Small intestine (tissue), 7 donors: ENCODE measurements at regions not wholly inside any gene's neighbourhood (a gene's known extent, or its start where the extent isn't known, plus 50 kb on each side); places are given as distances from the start of the nearest gene placed in this dataset.

Source experiments
- DNase-seq, 2 donors: peaks; one replicate each; pipeline versions ENCODE4 v3.0.0 to v3.0.0-alpha.2; 2013
- FAIRE-seq: peaks from 2 replicates; lab custom pipeline; 2012; peaks lifted over from hg19 to GRCh38; lab: Jason Lieb, UNC
- H3K27ac ChIP-seq, 3 donors: one replicate each; pipeline ENCODE4 v1.5.1; 2013; ENCODE audit warnings: low read length in 2 of 3, mild to moderate bottlenecking in 2 of 3, control low read depth in 1 of 3, inconsistent platforms in 1 of 3, low read depth in 1 of 3, moderate library complexity in 1 of 3
- H3K27me3 ChIP-seq, 3 donors: one replicate each; pipeline ENCODE4 v1.6.1; 2013; ENCODE audit warnings: low read length in 3 of 3, inconsistent platforms in 1 of 3; ENCODE audit not compliant: control insufficient read depth in 3 of 3, insufficient read depth in 3 of 3
- H3K36me3 ChIP-seq, 3 donors: one replicate each; pipeline ENCODE4 v1.6.1; 2013; ENCODE audit warnings: low read length in 3 of 3, inconsistent platforms in 1 of 3, low read depth in 1 of 3, mild to moderate bottlenecking in 1 of 3, moderate library complexity in 1 of 3; ENCODE audit not compliant: control insufficient read depth in 3 of 3, insufficient read depth in 2 of 3
- H3K4me1 ChIP-seq, 3 donors: one replicate each; pipeline ENCODE4 v1.6.1; 2013; ENCODE audit warnings: low read length in 2 of 3, inconsistent platforms in 1 of 3, low read depth in 1 of 3, mild to moderate bottlenecking in 1 of 3, moderate library complexity in 1 of 3; ENCODE audit not compliant: control insufficient read depth in 3 of 3, insufficient read depth in 2 of 3
- H3K4me3 ChIP-seq, 3 donors: one replicate each; pipeline ENCODE4 v1.5.1; 2013; ENCODE audit warnings: low read length in 3 of 3, control low read depth in 1 of 3, inconsistent platforms in 1 of 3, low read depth in 1 of 3, mild to moderate bottlenecking in 1 of 3, moderate library complexity in 1 of 3
- H3K9me3 ChIP-seq, 2 donors: one replicate each; pipeline ENCODE4 v1.6.1; 2013; ENCODE audit warnings: low read depth in 1 of 2, low read length in 1 of 2; ENCODE audit not compliant: control insufficient read depth in 2 of 2, insufficient read depth in 1 of 2
- WGBS, 3 donors: extraction: QIAGEN DNeasy Blood & Tissue Kit; methylation state at CpG; one replicate each; pipeline ENCODE4 v1.1.7; 2013; 5-methylcytosine and 5-hydroxymethylcytosine counted together
- donor health status: healthy with polysubstance abuse.
- donor health status: control.
- donor health status: control.
- donor health status: Bipolar disorder and iron deficiency.
- donor health status: healthy.

- H3K4me3 ChIP-seq: no peak overlapping the region
- peaks cover 0 to 24% (median 0%) of the 10 kb centered on the region in 3 donors for H3K4me1 ChIP-seq
- DNase-seq (no peak), FAIRE-seq (no peak)
- no peaks in the 10 kb centered on the region for H3K27me3 ChIP-seq
- H3K27ac ChIP-seq: no peak overlapping the region
- 91 to 94% (median 93%) methylated on average over 9 of the region's 9 CpGs for WGBS, 3 donors
- H3K9me3 ChIP-seq: peaks cover 0 to 14% of the 10 kb centered on the region in 2 donors
- H3K36me3 ChIP-seq: no peaks in the 10 kb centered on the region
These were observed 228.8 kb downstream of the TTLL2 start for GRCh38 chr6:167553736-167554119.

DNA sequence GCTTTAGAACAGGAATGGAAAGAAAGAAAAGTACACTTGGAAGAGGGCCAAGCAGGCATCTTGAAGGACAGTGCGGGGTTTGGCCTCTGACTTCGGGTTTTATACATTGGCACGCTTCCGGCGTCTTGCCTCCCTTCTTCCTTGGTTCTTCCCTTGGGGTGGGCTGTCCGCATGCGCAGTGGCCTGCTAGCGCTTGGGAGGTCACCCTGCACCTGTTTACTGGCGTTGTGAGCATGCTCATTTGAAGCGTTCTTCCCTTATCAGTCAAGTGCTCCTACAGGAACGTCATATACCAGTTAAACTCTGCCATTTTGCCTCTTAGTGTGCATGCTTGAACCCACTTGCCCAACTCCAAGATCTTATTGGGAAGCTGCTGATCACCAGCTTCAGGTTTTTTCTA, 230.0 kb downstream of the TTLL2 start:
- peaks cover 0 to 14% of the 10 kb centered on the region in 2 donors for H3K9me3 ChIP-seq
- no peak overlapping the region for H3K4me3 ChIP-seq
- DNase-seq (no peak), FAIRE-seq (no peak)
- no peaks in the 10 kb centered on the region for H3K27me3 ChIP-seq
- H3K4me1 ChIP-seq: peaks cover 0 to 36% (median 0%) of the 10 kb centered on the region in 3 donors
- WGBS, 3 donors: 83 to 91% (median 89%) methylated on average over 9 to 11 of the region's 11 CpGs
- H3K27ac ChIP-seq: no peak overlapping the region
- no peaks in the 10 kb centered on the region for H3K36me3 ChIP-seq

GRCh38 chr6:167555836-167556235, 230.9 kb downstream of the TTLL2 start:
- Histone ChIP-seq H3K4me1 (peaks cover 0 to 41% (median 0%) of the 10 kb centered on the region in 3 donors), H3K4me3 (no peak overlapping the region), H3K9me3 (peaks cover 0 to 14% of the 10 kb centered on the region in 2 donors), H3K27me3 (no peaks in the 10 kb centered on the region), H3K27ac (no peak overlapping the region), H3K36me3 (no peaks in the 10 kb centered on the region)
- FAIRE-seq: no peak
- DNase-seq: no peak

GRCh38 chr6:167557675-167558074, 232.8 kb downstream of the TTLL2 start:
- no peak for DNase-seq
- FAIRE-seq: no peak
- H3K27me3 ChIP-seq: no peaks in the 10 kb centered on the region
- H3K36me3 ChIP-seq: no peaks in the 10 kb centered on the region
- H3K4me3 ChIP-seq: no peak overlapping the region
- peaks cover 0 to 30% (median 0%) of the 10 kb centered on the region in 3 donors for H3K4me1 ChIP-seq
- peaks cover 0 to 14% of the 10 kb centered on the region in 2 donors for H3K9me3 ChIP-seq
- WGBS, 3 donors: 86 to 92% (median 87%) methylated on average over 5 of the region's 5 CpGs
- peak overlapping the region in 1 of 3 donors; percentile 82 for H3K27ac ChIP-seq

DNA sequence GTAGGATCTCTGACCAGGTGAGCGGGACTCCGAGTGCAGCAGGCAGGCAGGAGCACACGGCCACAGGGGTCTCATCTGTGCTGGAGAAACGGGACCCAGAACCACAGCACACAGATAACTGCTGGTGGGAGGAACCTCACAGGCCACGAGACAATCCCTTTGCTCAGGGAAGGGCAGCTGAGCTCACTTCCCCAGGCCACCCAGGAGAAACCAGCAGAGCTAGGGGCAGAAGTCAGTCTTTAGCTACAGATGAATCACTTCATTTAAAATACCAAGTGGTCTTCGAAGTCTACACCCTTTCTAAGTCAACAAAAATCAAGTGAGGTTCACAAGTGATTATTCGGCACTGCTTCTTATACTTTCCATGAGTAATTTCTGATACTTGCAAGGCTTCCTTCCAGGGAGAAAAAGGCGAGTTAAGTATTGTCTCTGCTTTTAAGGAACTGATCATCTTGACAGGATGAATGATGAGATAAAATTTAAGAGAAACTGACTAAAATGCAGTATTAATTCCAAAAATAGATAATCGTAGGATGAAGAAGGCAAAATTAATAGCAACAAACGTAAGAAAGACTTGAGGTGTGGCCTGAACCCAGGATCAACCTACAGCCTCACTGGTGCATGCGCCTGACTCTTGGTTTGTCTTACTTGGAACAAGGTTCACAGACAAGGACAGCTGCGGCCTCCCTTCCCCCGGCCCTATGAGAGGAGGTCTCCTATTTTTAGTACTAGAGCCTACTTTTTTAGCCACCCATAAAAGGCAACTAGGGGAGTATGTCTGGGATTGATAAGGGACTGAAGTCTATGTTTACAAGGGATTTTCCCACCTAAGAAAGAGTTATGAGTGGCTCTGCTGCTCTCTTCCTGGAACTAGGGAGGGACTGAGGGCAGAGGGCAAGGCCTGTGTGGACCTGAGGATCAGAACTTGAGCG, 233.6 kb downstream of the TTLL2 start:
- H3K9me3 ChIP-seq: peaks cover 0 to 14% of the 10 kb centered on the region in 2 donors
- H3K4me3 ChIP-seq: no peak overlapping the region
- no peaks in the 10 kb centered on the region for H3K36me3 ChIP-seq
- H3K4me1 ChIP-seq: peaks cover 0 to 30% (median 0%) of the 10 kb centered on the region in 3 donors
- DNase-seq (peak; percentile 58 to 83), FAIRE-seq (no peak)
- 54 to 70% (median 66%) methylated on average over 14 of the region's 14 CpGs for WGBS, 3 donors
- no peaks in the 10 kb centered on the region for H3K27me3 ChIP-seq
- peak overlapping the region; percentile 12 to 82 (median 21) for H3K27ac ChIP-seq

DNA sequence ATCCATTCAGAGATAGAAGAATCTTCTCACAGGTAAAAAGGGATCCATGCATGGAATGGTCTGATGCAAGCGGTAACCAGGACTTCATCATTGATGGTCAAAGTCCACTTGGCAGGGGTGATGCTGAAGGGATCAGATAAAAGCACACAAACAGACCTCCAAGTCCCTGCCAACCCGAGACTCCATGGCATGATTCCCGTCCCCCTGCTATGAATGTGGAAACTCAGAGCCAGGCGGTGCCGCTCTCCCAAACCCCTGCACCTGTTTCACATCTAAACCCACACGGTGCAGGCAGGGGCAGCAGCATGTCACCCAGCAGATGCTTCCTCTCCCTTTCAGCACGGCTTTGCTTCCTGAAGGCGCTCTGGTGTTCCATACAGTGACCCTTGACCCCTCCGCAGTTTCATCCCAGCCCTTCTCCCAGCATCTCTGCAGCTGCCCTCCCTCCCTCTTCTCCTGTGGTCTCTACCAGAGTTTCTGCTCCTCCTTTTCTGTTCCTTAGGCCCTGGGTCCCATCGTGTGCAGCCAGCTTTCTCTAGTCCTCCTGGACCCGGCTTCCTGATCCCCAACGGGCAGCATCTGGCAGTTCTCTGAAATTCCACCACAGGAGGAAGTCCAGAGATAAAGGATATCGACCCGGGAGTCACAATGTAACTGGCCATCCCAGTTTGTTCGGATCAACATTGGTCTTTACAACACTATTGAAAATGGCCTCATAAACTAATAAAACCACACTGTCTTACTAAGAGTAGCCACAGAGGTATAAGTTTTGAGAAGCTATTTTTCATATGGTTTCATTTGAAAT, 235.0 kb downstream of the TTLL2 start:
- H3K4me3 ChIP-seq: peak overlapping the region in 1 of 3 donors; percentile 23
- peaks cover 0 to 30% (median 0%) of the 10 kb centered on the region in 3 donors for H3K4me1 ChIP-seq
- DNase-seq (peak; percentile 88 to 89), FAIRE-seq (no peak)
- peak overlapping the region; percentile 34 to 88 (median 82) for H3K27ac ChIP-seq
- H3K36me3 ChIP-seq: no peaks in the 10 kb centered on the region
- peaks cover 0 to 9% of the 10 kb centered on the region in 2 donors for H3K9me3 ChIP-seq
- H3K27me3 ChIP-seq: no peaks in the 10 kb centered on the region
- WGBS, 3 donors: 16 to 56% (median 28%) methylated on average over 15 of the region's 15 CpGs

DNA sequence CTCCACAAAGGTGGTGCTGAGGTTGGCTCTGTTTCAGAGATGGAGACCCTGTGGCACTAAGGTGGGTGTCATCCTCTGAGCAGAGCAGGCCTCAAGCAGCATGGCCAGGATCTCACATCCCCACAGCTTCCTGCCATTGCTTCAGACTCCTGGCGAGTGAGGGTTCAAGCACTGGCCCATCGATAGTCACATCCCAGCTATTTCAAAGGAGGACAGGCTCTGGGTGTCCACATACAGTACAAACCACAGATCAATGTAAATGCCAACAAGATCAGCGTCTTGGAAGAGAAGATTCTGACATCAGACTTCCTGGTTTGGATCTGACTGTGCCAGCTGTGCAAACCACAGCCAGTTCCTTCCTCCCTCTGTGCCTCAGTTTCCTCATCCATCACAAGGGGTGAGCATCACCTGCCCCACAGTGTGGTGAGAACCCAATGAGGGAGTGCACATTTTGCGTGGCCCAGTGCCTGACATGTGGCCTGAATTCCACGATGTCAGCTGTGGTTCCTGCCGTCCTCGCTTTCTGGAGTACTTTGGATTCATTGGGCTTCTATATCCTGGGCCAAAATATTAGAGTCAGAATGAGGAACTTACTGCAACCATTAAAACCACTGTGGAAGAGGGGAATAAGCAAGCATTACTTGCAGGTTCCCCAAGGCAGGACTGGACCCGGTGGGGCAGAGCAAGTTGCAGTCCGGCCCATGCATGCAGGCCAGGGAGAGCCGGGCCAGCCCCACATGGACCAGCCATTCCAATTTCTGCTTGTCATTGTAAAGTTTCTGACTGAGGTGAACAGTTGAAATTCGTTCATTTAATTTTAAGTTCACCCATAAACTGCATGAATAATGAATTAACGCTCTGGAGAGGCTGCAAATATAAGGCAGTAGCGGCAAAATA, 236.0 kb downstream of the TTLL2 start:
- peaks cover 0 to 38% (median 0%) of the 10 kb centered on the region in 3 donors for H3K4me1 ChIP-seq
- no peaks in the 10 kb centered on the region for H3K27me3 ChIP-seq
- peak overlapping the region in 2 of 3 donors; percentile 19 to 82 for H3K27ac ChIP-seq
- DNase-seq: no peak
- WGBS, 3 donors: 85 to 91% (median 86%) methylated on average over 13 of the region's 13 CpGs
- no peak overlapping the region for H3K4me3 ChIP-seq
- H3K9me3 ChIP-seq: peaks cover 0 to 5% of the 10 kb centered on the region in 2 donors
- no peak for FAIRE-seq
- no peaks in the 10 kb centered on the region for H3K36me3 ChIP-seq
